Hepatocyte (in vitro differentiated cells): ENCODE measurements at regions not wholly inside any gene's neighbourhood (a gene's known extent, or its start where the extent isn't known, plus 50 kb on each side); places are given as distances from the start of the nearest gene placed in this dataset.

Experiments used
- CTCF ChIP-seq: fragments of 200-600 bp; sonication (generic); IDR thresholded peaks from 2 replicates; pipeline ENCODE4 v1.5.1; 2016; ENCODE audit warnings: antibody characterized with exemption, mild to moderate bottlenecking; ENCODE audit not compliant: poor library complexity
- EZH2phosphoT487 ChIP-seq: fragments of 200-600 bp; sonication (generic); IDR thresholded peaks from one replicate; pipeline ENCODE4 v1.6.1; 2018; ENCODE audit warnings: antibody characterized with exemption, mild to moderate bottlenecking, low read depth, moderate library complexity; ENCODE audit not compliant: unreplicated experiment, severe bottlenecking

DNA sequence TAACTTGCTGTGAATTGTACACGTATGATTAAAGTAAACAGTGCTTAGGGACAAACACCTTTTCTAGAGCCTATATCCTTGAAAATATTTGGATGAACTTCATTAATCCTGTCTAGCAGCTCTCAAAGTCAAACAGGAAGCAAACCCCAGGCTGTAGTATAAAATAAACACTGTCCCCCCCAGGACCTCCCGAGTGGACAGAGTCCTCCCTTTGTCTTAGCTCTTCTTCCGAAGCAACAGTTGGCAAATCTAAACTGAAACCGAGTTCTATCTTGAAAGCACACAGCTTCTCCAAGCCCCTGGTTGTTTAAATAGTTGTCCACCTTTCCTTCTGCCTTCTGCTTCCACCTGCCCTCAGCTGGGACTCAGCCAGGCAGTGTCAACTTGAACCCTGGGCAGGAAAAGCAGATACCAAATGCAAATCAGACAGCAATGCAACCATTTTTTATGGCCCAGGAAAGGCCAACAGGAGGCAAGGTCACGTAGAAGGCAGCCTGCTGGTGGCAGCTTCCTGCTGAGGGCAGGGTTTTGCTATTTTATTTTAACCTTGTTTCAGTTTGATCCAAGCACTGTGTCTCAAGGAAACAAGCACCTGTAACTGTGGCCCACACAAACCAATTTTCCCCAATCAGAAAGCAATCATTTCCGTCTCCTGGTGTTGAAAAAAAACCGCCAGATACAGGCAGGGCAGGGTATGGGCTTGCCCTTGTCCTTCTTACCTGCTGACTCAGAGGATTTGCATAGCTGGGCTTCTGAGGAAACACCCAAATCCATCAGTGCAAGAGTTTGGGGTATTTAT is 110.3 kb upstream of the KIT start:
- TF ChIP-seq EZH2phosphoT487 (no peak), CTCF (no peak)
